GM12864 (cell line): ENCODE measurements at regions not wholly inside any gene's neighbourhood (a gene's known extent, or its start where the extent isn't known, plus 50 kb on each side); places are given as distances from the start of the nearest gene placed in this dataset.
"Not testable (repeated sequence)": the region's sequence is repeated elsewhere in the genome, so short reads cannot be mapped to it uniquely, and the experiment has no call there.

Source experiments
- DNase-seq: peaks from one replicate; pipeline ENCODE4 v3.0.0-alpha.2; 2011; ENCODE audit warnings: low read depth
- H3K4me3 ChIP-seq: 2 replicates; pipeline ENCODE4 v1.5.1; 2011; ENCODE audit warnings: mild to moderate bottlenecking, low read depth, low read length, control low read depth
- CTCF ChIP-seq: IDR thresholded peaks from 2 replicates; pipeline ENCODE4 v1.5.1; 2011; ENCODE audit warnings: low read depth, mild to moderate bottlenecking, moderate library complexity, low read length, control low read depth, inconsistent platforms; ENCODE audit errors: missing control alignments

GRCh38 chr3:150129166-150129565 is 158.5 kb upstream of the PFN2 start:
- H3K4me3 ChIP-seq = no peak overlapping the region
- no peak for DNase-seq
- TF ChIP-seq CTCF = no peak

GRCh38 chr3:150128126-150128525 is 157.4 kb upstream of the PFN2 start:
- no peak for TF ChIP-seq CTCF
- no peak overlapping the region for H3K4me3 ChIP-seq
- no peak for DNase-seq

GRCh38 chr3:150127011-150127490 is 156.4 kb upstream of the PFN2 start:
- no peak for DNase-seq
- no peak for TF ChIP-seq CTCF
- H3K4me3 ChIP-seq = no peak overlapping the region

GRCh38 chr3:150124142-150124541 is 153.4 kb upstream of the PFN2 start:
- H3K4me3 ChIP-seq = peak overlapping the region; percentile 18; the same call in 1 of the 2 replicates
- TF ChIP-seq CTCF = no peak
- DNase-seq = no peak

GRCh38 chr3:150123249-150123648 is 152.6 kb upstream of the PFN2 start:
- H3K4me3 ChIP-seq, DNase-seq: not testable (repeated sequence)

GRCh38 chr3:150118219-150118618 is 147.5 kb upstream of the PFN2 start:
- H3K4me3 ChIP-seq = no peak overlapping the region
- no peak for DNase-seq
- TF ChIP-seq CTCF = no peak

- H3K4me3 ChIP-seq = no peak overlapping the region
- TF ChIP-seq CTCF = no peak
- DNase-seq = no peak
These were observed 146.4 kb upstream of the PFN2 start for GRCh38 chr3:150117076-150117475.
